Astrocyte of the spinal cord (primary cell): ENCODE measurements at regions not wholly inside any gene's neighbourhood (a gene's known extent, or its start where the extent isn't known, plus 50 kb on each side); places are given as distances from the start of the nearest gene placed in this dataset.
A peak's percentile ranks its signal among the peaks of the same experiment; 100 is the strongest.

ENCODE experiments used
- DNase-seq: peaks from one replicate; pipeline ENCODE4 v3.0.0; 2011; ENCODE audit warnings: low read depth, low spot score
- H3K4me3 ChIP-seq: 2 replicates; pipeline ENCODE4 v1.5.1; 2011; ENCODE audit warnings: low read depth, mild to moderate bottlenecking, low read length, moderate library complexity
- in situ Hi-C: cut with HindIII; loops from 2 replicates; pipeline ENCODE4 v1.10.0; 2017; ENCODE audit warnings: low sequenced_read_pairs
- TF ChIP-seq, protein P1 (sequence below): IDR thresholded peaks from 2 replicates; pipeline ENCODE4 v1.5.1; 2012; ENCODE audit warnings: low read depth, mild to moderate bottlenecking, low read length, inconsistent platforms

DNA sequence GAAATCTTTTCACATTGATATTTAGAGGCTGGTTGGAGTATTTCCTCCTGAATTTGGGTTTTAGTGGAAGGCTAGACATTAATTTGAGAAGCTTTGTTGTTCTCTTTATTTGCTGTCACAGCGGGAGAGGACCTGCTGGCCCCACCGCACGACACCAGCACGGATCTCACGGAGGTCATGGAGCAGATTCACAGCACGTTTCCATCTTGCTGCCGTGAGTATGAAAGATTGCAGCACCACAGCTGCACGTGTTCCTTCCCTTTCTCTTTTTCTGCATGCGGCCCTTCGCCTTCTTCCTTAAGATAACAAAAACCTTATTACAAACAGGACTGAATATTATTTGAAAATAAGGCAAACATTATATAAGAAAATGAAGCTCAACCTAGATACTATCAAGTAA lies 555.5 kb downstream of the UTRN start:
- no peak overlapping the region for H3K4me3 ChIP-seq
- TF ChIP-seq, protein P1, sequence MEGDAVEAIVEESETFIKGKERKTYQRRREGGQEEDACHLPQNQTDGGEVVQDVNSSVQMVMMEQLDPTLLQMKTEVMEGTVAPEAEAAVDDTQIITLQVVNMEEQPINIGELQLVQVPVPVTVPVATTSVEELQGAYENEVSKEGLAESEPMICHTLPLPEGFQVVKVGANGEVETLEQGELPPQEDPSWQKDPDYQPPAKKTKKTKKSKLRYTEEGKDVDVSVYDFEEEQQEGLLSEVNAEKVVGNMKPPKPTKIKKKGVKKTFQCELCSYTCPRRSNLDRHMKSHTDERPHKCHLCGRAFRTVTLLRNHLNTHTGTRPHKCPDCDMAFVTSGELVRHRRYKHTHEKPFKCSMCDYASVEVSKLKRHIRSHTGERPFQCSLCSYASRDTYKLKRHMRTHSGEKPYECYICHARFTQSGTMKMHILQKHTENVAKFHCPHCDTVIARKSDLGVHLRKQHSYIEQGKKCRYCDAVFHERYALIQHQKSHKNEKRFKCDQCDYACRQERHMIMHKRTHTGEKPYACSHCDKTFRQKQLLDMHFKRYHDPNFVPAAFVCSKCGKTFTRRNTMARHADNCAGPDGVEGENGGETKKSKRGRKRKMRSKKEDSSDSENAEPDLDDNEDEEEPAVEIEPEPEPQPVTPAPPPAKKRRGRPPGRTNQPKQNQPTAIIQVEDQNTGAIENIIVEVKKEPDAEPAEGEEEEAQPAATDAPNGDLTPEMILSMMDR: no peak
- peak; percentile 26 for DNase-seq
- in situ Hi-C loops: no loop called here

DNA sequence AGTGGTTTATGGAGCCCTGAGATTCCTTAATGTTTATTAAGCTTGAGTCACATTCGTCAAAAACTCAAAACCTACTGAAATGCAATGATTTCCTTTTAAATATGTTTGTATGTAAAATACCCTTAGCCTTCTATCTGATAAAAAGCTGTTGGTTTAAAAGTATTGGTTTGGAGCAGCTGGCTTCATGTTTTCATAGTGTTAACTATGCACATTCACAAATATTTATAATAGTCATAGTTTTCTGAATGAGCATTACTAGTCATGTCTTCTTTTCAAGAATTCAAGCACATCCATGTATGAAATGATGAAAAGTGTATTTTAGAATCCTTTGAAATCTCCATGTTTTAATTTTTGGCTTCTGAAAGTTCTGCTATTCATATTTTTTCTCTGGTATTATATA lies 558.6 kb downstream of the UTRN start:
- TF ChIP-seq, protein P1: no peak
- DNase-seq: no peak

DNA sequence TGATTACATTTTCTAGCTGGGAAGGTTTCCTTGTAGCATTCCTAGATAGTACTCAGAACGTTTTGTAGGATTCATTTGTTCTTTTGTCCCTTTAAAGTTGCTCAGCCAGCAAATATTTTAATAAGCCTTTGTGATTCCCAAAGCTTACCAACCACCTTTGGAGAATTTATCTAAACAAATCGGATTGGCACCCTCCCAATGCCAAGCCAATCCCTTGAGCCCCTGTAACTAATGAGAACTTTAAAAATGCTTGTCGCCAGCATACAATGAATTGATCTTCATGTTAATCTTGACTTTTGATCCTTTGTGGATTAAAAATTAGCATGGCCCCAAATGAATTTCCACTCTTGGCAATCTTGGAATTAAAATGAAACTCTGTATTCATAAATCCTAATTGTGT lies 559.5 kb downstream of the UTRN start:
- in situ Hi-C loops: no loop called here
- H3K4me3 ChIP-seq: no peak overlapping the region
- DNase-seq: no peak
- TF ChIP-seq, protein P1: no peak

More for the DNA sequence above, 558.6 kb downstream of the UTRN start:
- H3K4me3 ChIP-seq: no peak overlapping the region
- in situ Hi-C loops: no loop called here

DNA sequence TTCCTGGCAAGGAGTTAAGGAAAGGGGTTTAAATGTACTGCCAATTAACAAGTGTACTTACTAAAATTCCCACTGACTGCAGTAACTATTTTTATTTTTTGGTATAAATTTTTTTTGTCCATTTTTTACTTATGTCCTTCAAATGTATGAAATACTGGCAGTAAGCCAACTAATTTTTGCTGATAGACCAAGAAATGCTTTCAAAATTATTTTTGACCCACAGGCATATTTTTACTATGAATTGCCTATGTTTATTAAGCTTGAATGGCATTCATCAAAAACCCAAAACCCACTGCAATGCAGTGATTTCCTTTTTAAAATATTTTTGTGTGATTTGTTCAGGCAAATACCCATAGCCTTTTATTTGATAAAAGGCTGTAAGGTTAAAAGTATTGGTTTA lies 560.1 kb downstream of the UTRN start:
- in situ Hi-C loops: no loop called here
- TF ChIP-seq, protein P1: no peak
- peak; percentile 7 for DNase-seq
- no peak overlapping the region for H3K4me3 ChIP-seq

DNA sequence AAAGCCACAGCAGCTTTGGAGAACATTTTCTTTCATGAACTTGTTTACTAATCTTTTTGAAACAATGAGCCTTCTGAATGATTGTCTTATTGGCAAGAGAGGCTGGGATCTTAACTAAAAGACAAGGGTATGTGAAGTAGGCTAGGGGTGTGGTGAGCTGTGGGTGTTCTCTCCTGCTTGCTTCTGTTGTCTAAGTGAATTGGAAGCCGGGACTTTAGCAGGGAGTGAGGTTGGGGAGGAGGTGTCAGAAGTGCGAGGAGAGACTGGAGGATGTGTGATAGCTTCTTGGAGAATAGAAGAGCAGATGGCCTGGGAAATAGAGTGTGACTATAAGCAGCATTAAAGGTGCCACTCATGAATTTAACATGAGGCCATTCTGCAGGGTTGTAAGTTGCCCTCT lies 562.8 kb downstream of the UTRN start:
- TF ChIP-seq, protein P1: no peak
- no peak for DNase-seq
- H3K4me3 ChIP-seq: no peak overlapping the region
- in situ Hi-C loops: no loop called here

DNA sequence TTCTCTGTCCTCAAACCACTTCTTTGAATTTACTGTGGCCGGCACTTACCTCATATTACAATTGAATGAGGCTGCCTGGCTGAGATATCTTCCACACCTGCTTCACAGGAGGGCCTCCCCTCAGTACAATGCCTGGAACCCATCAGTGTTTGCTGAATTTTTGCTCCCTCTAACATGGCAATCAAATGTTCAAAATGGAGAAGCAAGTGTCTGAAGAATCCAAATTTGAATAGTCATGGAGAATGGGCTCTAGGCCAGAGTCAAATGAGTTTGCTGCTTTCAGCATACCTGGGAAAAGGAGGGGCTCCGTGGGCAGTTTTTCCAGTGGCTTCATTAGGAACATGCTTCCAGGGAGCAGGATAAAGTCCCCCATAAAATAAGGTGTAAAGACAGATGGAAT lies 564.8 kb downstream of the UTRN start:
- in situ Hi-C loops: no loop called here
- no peak overlapping the region for H3K4me3 ChIP-seq
- TF ChIP-seq, protein P1: no peak
- no peak for DNase-seq

DNA sequence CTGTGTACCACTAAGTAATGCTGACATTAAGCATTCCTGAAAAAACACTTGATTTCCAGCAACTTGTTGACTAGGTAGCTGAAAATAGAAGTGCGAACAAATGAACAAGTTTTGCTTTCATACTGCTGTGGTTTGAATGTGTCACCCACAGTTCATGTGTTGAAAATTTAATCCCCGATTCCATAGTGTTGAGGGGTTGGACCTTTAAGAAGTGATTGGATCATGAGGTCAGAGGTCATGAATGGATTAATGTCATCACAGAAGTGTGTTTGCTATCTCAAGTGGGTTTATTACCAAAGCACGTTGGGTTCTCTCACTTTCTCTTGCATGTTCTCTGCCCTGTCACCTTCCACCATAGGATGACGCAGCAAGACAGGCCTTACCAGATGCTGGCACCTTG lies 568.5 kb downstream of the UTRN start:
- in situ Hi-C loops: no loop called here
- DNase-seq: no peak
- no peak overlapping the region for H3K4me3 ChIP-seq
- TF ChIP-seq, protein P1: no peak
